HEK293T (cell line): ENCODE measurements at regions not wholly inside any gene's neighbourhood (a gene's known extent, or its start where the extent isn't known, plus 50 kb on each side); places are given as distances from the start of the nearest gene placed in this dataset.

Source experiments
- ARNT ChIP-seq: fragments of 450-650 bp; IDR thresholded peaks from 2 replicates; pipeline ENCODE4 v1.6.1; 2017; ENCODE audit warnings: mild to moderate bottlenecking
- BHLHE40 ChIP-seq: fragments of 450-650 bp; IDR thresholded peaks from 2 replicates; pipeline ENCODE4 v1.6.1; 2016; ENCODE audit warnings: mild to moderate bottlenecking, moderate library complexity, borderline replicate concordance
- ELF4 ChIP-seq: fragments of 450-650 bp; IDR thresholded peaks from 2 replicates; pipeline ENCODE4 v1.6.1; 2017; ENCODE audit warnings: antibody characterized with exemption
- FOXA1 ChIP-seq: fragments of 450-650 bp; IDR thresholded peaks from 2 replicates; pipeline ENCODE4 v1.6.1; 2016; ENCODE audit warnings: mild to moderate bottlenecking
- NFRKB ChIP-seq: fragments of 450-650 bp; IDR thresholded peaks from 2 replicates; pipeline ENCODE4 v1.6.1; 2016; ENCODE audit warnings: mild to moderate bottlenecking, moderate library complexity
- ZNF384 ChIP-seq: fragments of 450-650 bp; IDR thresholded peaks from 2 replicates; pipeline ENCODE4 v1.6.1; 2016

GRCh38 chr11:114813189-114813718 is 134.9 kb downstream of the NXPE2 start:
- TF ChIP-seq NFRKB: no peak
- TF ChIP-seq FOXA1: no peak
- no peak for TF ChIP-seq ZNF384
- TF ChIP-seq BHLHE40: no peak
- no peak for TF ChIP-seq ELF4
- no peak for TF ChIP-seq ARNT
